Activated naive CD4-positive, alpha-beta T cell treated with anti-CD3 and anti-CD28 coated beads, Interleukin-2, amount 50 U/mL, for 16 hours (primary cell): ENCODE measurements at regions not wholly inside any gene's neighbourhood (a gene's known extent, or its start where the extent isn't known, plus 50 kb on each side); places are given as distances from the start of the nearest gene placed in this dataset.
"Not testable (repeated sequence)": the region's sequence is repeated elsewhere in the genome, so short reads cannot be mapped to it uniquely, and the experiment has no call there.

Experiments used
- DNase-seq: peaks from one replicate; pipeline ENCODE4 v3.0.0-alpha.2; 2020

DNA sequence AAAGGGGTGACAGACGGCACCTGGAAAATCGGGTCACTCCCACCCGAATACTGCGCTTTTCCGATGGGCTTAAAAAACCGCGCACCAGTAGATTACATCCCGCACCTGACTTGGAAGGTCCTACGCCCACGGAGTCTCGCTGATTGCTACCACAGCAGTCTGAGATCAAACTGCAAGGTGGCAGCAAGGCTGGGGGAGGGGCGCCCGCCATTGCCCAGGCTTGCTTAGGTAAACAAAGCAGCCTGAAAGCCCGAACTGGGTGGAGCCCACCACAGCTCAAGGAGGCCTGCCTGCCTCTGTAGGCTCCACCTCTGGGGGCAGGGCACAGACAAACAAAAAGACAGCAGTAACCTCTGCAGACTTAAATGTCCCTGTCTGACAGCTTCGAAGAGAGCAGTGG, 234.2 kb upstream of the ANXA10 start:
- DNase-seq: not testable (repeated sequence)

DNA sequence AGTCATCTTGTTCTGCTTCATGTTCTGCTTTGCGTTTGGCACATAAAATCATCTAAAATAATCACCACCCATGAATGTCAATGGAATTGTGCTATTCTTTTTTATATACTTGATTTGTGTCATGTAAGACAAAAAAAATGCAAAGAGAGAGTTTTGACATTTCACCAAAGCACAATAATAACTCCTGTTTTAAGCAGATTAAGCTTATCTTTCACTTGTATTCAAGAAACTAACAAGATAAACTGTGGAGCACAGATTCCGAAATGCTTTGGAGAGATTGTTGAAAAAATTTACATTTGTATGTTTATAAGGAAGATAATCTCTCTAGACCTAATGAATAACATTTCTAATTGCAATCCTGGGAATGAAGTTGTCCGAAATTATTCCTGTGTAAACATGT, 225.1 kb upstream of the ANXA10 start:
- DNase-seq: no peak

DNA sequence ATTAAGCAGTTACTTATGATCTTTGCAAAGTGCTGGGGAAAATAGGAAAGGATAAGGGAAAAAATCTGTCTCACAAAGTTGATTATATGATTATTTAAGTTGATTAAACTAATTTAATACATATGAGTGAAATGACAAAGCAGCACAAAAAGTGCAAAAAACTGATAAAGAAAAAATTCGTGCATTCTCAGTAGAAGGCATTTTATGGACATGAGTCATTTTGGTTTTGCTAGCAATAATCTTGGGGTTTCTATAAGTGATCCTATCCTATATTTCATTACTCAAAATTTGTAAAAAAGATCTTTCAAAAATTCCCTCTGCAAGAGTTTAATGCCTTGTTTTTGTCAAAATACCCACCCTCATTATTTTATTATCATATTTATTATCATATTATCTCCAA, 224.2 kb upstream of the ANXA10 start:
- DNase-seq: no peak

DNA sequence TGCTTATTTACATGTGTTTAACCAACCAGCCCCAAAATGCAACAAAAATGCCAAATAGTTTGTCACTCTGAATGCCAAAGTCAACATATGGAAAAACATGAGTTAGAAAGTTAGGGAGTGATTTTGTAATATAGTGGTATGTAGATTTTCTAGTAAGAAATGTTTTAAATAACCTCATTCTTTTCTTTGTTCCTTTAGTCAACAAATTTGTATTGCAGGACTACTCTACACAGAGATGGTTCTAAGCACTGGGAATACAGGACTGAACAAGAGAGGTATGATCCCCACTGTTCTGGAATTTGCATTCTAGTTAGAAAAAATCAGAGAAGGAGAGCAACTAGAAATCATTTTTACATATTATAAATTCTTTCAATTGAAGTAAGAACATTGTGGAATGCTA, 218.8 kb upstream of the ANXA10 start:
- no peak for DNase-seq

DNA sequence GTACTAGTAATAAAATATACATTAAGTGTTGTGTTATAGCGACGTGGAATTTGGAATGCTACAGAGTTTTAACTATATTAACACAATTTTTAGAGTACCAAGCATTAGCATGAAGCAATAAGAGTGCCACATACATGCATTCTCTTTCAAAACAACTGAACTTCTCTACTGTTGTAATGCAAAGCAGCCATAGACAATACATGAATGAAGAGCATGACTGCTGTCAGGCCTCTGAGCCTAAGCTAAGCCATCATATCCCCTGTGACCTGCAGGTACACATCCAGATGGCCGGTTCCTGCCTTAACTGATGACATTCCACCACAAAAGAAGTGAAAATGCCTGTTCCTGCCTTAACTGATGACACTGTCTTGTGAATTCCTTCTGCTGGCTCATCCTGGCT, 216.2 kb upstream of the ANXA10 start:
- not testable (repeated sequence) for DNase-seq

DNA sequence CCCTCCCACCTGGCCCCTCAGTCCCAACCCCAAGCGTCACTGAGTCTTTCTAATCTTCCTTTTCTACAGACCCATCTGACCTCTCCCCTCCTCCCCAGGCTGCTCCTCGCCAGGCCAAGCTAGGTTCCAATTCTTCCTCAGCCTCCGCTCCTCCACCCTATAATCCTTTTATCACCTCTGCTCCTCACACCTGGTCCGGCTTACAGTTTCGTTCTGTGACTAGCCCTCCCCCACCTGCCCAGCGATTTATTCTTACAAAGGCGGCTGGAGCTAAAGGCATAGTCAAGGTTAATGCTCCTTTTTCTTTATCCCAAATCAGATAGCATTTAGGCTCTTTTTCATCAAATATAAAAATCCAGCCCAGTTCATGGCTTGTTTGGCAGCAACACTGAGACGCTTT, 214.5 kb upstream of the ANXA10 start:
- DNase-seq: not testable (repeated sequence)

DNA sequence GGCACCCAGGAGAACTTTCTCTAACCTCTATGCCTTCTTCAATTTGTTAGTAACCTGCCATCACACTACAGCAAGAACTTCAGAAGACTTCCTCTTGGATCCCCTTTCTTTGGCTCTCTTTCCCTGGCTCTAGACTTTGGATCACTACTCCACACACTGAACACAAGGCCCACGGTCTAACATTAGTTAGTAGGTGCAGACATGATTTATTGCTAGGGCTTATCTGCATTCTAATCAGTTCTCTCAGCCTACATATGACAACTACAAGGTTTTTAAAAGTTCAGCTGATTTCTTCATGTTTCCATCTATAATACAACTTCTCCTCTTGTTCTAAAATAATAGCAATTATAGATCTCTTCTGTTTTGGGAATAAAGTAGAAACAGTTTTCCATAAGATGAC, 209.1 kb upstream of the ANXA10 start:
- no peak for DNase-seq

DNA sequence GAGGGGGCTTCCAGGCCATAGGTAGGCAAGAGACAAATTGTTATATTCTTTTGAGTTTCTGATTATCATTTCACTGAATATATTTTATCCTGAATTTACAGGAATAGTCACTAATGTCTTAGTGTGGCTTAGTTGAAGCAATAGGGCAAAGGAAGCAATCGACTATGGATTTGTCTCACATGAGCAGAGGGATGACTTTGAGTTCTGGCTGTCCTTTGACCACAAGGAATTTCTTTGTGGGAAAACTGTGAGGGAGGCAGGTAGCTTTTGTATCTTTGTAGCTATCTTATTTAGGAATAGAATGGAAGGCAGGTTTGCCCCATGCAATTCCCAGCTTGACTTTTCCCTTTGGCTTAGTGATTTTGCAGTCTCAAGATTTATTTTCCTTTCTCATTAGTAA, 207.3 kb upstream of the ANXA10 start:
- no peak for DNase-seq

DNA sequence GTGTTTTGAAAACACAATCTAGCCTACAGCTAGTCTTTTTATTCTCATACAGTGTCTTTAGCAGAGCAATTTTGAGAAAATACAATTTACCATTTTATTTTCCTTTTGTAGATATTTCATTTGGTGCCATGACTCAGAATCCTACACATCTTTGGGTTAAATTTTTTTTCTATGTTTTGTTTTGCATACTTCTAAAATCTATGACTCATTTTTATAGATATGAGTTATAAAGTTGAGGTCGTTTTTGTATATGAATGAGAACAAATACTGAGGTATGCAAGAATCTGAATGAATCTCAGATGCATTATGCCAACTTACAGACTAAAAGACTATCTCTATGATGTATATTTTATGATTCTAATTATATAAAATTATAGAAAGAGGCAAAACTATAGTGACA, 206.5 kb upstream of the ANXA10 start:
- DNase-seq: no peak

DNA sequence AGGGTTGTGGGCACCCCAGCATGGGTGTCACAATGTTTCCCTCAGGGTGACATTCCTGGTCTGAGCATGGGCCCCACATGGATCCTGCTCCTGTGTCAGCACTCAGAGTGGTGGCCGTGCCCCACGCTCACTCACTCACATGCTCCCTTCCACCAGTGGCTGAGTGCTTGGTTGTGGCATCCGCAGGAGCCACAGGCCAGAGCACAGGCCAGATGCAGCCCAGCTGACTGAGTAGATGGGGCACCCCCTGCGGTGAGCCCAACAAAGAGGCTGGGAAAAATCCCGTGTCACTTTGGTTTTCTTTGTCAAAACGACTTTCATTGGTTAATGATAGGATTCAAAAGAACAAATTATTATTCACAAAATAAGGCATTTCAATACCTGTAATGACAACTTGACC, 204.6 kb upstream of the ANXA10 start:
- DNase-seq: no peak

DNA sequence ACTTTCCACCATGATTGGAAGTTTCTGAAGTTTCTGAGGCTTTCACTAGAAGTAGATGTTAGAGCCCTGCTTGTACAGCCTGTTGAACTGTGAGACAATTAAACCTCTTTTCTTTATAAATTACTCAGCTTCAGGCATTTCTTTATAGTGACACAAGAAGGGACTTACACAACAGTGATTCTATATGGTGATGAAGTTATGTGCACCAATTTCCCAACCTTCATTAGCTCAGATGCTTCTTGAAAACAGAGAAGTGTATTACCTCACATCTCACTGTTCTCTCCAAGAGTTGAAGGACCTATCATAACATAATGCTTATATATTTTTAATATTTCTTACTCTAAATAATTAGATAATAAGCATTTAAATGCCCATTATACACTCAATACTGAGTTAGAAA, 202.1 kb upstream of the ANXA10 start:
- no peak for DNase-seq

DNA sequence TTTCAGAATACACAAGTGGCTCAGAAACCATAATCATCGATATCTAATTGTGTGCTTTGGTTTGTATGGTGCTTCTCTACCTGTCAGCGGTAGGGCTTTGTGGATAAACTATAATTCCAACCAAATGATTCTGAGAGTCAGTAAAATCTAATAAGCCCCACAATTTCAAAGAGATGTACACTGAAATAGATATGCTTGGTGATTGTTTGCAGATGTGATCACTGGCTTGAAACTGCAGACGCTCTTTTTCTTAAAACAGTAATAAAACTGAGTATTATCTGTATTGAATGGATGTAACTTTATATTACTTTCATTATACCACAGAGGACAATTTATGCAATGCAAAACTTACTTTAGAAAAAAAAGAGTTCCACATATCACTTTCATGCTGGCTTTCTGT, 198.8 kb upstream of the ANXA10 start:
- DNase-seq: no peak

DNA sequence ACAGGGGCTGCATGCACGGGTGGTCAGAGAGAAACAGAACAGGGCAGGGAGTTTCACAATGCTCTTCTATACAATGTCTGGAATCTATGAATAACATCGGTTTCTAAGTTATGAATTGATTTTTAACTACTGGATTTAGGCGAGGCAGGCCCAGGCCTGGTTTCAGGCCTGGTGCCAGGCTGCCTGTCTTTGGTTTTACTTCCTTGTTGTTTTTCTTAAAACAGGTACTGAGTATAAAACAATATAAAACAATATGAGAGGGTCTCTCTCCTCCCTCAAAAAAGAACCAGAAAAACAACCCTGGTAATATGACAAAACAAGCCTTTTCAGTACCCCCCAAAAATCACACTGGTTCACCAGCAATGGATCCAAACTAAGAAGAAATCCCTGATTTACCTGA, 196.1 kb upstream of the ANXA10 start:
- DNase-seq: not testable (repeated sequence)

DNA sequence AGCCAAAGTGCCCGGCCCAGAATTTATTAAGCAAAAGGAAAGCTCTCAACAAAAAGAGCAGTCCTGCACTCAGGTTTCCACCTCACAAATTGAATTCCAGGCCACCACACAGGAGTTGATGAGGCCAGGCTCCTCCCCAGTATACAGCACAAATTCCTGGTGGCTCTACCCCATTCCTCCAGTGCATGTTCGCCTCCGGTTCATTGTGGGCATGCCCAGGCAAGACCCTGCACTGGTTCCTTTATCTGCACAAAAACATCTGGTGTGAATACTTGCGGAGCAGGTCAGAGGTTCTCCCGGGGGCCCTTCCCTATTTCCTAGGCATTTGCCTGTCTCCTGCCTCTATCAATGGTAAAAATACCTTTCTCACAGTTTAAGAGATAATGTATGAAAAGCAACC, 195.2 kb upstream of the ANXA10 start:
- no peak for DNase-seq

DNA sequence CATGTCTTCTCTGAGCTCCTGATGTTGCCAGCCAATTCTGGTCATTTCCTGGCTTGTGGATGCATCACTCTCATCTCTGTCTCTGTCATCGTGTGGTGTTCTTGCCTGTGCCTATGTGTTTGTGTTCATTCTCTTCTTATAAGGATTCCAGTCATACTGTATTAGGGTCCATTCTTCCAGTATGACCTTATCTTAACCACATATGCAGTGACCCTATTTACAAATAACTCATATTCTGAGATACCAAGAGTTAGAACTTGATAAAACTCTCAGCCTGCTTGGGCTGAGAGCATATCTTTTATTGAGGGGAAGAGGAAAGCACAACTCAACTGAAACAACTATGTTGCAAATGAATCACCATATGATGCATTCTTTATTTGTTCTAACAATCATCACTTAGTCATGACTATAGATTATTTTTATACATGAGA, 189.0 kb upstream of the ANXA10 start:
- no peak for DNase-seq

DNA sequence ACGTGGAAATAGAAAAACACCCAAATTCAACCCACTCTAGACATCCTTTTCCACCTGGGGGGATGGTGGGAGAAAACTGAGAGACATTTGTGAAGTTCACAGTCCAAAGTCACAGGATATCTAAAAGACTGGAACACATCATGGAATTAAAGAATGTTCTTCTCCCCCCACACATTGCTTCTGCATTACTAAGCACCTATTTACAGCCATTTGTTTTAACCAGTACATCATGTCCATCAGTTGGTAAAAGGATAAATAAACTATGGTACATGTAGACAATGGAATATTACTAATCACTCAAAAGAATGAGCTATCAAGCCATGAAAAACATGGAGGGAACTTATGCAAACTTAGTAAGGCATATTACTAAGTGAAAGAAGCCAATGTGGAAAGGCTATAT, 185.5 kb upstream of the ANXA10 start:
- DNase-seq: no peak

DNA sequence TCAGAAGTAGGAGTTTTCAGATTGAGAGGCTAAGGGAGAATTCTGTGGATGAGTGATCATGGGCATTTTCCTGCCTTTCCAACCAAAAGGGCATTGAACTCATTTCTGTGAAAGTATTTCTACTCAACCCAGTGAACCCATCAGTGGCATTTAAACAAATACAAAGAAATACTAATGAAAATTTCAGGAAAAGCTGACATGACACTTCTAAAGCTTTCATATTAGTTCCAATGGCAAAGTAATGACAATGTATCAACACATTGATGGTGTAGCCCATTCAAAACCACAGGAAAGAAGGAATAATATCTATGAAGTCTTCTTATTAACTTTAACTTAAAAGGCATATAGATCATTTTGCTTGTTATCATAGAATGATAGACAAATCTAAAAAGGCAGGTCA, 183.5 kb upstream of the ANXA10 start:
- no peak for DNase-seq

DNA sequence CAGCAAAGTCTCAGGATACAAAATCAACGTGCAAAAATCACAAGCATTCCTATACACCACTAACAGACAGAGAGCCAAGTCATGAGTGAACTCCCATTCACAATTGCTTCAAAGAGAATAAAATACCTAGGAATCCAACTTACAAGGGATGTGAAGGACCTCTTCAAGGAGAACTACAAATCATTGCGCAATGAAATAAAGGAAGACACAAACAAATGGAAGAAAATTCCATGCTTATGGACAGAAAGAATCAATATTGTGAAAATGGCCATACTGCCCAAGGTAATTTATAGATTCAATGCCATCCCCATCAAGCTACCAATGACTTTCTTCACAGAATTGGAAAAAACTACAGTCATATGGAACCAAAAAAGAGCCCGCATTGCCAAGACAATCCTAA, 179.8 kb upstream of the ANXA10 start:
- DNase-seq: not testable (repeated sequence)

DNA sequence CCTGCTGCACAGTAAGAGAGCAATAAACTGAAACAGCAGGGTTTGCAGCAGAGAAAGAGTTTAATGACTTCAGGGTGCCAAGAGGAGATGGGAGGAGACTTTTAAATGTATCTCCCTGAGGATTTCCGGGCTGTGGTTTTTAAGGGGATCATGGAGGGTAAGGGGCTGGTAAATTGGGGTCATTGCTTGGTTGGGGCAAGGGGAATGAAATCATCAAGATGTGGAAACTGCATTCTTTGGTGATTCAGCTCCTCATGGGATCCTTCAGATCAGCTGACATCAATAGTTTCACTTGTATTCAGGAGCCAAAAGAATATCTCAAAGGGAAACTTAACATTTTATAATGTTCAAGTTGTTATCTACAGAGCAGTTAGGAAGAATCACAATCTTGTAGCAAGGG, 174.3 kb upstream of the ANXA10 start:
- no peak for DNase-seq

DNA sequence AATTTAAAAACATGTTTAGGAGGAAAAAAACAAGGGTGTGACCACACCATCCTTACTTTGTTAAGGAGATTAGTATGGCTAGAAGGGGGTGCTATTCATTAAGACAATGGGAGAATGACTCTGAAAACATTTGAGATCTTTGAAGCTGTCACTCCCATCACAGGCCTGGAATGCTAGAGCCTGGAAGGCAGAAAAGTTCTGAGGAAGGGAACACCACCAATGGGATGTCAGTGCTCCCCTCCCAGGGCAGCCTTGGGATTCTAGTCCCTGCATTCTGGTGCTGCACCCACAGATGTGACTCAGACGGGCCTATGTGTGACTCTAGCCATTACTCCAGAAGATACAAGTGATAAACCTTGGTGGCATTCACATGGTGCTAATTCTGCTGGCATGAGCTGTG, 162.2 kb upstream of the ANXA10 start:
- DNase-seq: no peak

DNA sequence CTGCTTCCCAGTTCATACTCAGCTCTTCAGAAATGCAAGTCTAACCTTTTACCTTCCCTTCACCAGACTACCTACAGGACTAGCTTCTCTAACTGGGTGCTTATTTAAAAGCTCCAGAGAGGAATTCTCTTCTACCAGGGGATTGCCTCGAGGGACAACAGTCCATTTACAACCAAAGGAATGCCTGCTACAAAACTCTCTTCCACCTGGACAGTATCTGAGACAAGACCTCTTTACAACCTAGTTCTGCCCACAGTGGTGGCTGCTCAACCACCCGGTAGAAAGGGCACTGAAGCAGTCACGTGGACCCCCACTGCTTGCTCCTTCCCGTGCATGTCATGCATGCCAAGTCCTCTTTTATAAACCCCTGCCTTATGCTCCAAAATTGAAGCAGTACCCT, 158.1 kb upstream of the ANXA10 start:
- no peak for DNase-seq

DNA sequence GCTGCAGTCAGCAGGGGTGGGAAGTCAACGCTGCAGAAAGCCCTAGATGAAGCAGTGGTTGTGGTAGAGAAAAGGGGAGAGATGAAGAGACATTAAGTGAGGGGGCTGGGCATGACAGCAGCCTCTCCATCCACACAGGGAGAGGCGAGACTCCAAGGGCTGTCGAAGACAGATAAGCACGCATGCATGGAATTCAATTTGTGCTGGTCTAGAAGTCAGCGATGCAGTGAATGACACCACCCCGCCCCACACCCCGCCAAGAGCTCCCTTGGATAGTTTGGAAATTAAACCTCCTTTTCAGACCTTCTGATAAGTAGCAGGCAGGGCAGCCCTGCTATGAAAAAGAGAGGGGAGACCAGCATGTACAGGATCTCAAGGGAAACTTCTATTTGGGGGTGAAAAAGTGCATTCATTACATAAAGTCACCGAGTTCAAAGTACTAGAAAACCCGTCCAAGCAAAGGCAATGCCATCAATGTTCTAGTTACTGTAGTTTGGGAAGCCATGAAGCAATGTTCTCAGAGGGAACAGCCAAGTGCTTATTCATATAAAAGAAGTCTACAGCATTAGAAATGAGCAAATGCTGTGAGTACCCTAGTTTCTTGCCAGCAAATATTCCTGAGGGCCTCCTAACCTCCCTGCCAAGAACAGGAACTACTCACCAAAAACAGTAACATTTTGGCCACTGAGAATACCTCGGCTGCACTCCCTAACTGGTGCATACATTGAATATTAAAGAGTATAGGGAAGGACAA, 152.3 kb upstream of the ANXA10 start:
- no peak for DNase-seq

DNA sequence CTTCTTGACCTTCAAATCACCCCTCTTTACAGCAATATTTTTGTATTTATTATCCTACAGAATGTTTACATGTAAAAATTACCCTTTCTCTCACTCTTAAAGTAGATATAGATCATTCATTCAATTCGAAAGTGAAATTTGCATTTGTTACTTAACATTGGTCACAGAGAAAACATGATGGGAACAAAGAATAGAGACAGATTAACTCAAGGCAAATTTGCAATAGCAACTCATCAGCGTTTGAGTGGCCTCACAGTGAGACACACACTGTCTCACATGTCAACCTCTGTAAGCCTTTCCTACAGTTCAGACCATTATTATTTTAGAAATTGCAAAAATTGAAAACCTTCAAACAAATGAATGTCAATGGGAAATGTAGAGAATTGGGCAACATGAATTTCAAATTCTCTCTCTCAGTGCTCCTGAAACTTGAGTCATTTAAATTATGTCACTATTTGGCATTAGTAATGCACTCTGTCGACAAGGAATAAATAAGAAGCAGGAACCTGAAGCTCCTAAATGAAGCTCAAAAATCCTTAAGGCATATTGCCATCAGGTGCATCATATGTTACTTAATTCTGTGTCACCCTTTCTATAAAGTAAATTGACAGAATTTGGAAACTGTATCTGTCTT, 148.3 kb upstream of the ANXA10 start:
- no peak for DNase-seq

DNA sequence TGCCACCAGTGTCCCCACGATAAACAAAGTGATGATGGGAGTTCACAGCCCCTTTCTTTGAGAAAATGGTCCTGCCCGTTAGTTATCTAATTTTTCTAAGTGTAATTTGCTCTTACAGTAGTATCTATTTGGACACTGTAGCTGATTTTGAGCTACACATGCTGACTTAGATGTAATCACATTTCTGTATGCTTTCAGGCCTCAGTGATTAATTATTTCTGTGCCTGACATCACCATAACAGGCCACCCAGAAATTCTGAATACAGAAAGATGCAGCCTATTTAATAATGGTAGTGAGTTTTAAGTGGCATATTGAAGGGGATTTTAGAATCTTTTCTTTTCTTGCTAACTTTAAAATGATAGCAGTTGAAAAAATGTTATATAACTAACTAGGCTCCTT, 147.6 kb upstream of the ANXA10 start:
- no peak for DNase-seq

DNA sequence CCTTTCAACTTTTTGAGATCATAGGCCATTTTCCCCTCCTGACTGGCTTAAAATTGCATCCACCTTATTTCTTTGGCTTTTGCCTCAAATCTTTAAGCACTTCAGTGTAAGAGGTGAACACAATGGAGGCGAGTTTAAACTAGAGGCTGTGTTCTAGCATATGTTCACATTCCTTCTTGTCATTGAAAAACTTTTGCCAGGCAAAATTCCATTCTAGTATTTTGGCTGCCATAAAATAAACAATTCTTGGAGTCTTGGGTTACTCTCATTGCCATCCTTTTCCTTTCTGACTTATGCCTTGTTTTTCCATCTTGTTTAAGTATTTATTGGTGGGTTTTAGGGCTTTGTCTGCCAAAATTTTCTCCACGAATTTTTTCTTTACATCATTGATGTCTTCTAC, 137.3 kb upstream of the ANXA10 start:
- DNase-seq: no peak
